Stimulated activated CD4-positive, alpha-beta T cell treated with anti-CD3 and anti-CD28 coated beads, Interleukin-1b, Interleukin-23, amount 100 ng/mL, for 4 hours (primary cell): ENCODE measurements at regions not wholly inside any gene's neighbourhood (a gene's known extent, or its start where the extent isn't known, plus 50 kb on each side); places are given as distances from the start of the nearest gene placed in this dataset.

ENCODE experiments used
- DNase-seq, 2 donors: peaks; one replicate each; pipeline ENCODE4 v3.0.0-alpha.2; 2020; ENCODE audit warnings: low read depth in 2 of 2

DNA sequence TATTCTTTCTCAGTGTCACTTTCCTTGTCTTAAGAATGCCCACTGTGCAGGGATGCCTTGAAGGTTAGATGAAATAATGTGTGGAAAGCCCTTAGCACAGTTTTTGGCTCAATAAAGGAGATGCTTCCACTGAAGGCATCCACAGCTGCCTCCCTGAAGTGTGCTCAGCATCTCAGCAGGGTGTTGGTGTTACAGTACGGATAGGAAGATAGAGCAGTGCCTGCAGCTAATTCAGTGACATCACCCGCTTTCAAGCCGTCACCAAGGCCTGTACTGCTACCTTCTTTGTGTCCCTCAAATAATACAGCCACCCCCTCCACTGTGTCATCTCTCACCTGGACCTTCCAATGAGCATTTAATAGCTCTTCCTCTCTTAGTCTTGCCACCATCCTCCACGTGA lies 59.0 kb downstream of the NDUFS5 start:
- no peak for DNase-seq

DNA sequence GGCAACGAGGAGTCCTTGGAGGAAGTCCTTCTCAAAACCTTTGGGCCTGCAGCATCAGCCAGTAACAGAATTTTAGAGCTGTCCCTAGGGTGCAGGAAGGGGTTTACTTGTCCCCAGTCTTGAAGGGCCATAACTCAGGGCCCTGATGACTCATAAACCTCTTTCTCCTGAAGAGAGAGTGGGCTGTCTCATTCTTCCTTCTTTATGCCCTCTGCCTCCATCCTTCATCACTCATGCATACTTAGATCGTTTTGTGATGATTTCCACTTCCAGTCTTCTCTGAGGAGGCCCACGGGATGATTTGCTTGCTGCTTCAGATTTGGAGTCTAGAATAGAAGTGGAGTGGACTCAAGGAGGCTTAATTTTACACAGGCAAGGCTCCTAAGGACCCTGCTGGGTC lies 60.2 kb downstream of the NDUFS5 start:
- DNase-seq, result no peak

DNA sequence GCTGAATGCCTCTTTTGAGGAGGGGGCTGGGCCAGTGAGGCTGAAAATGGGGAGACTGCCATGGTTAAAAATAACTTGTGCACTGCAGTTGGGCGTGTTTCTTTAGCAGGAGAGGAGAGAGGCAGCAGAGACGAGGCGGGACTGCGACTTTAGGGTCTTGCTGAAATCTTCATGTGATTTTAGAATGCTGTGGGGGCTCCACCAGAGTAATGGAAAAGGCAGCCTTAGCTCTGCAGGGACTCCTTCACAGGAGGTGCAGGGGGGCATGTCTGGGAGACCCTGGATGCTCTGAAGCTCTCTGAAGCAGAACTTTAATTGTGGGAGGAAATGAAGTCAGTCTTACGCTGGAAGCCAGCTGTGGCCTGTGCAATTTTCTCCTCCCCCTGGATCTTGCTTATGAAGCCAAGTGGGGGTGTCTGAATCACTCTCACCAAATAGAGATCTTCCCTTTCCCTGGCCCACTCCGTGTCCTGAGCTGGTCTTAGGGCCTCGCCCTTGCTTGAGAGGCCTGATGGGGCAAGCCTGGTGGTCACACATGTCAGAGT lies 60.8 kb downstream of the NDUFS5 start:
- DNase-seq, result no peak

DNA sequence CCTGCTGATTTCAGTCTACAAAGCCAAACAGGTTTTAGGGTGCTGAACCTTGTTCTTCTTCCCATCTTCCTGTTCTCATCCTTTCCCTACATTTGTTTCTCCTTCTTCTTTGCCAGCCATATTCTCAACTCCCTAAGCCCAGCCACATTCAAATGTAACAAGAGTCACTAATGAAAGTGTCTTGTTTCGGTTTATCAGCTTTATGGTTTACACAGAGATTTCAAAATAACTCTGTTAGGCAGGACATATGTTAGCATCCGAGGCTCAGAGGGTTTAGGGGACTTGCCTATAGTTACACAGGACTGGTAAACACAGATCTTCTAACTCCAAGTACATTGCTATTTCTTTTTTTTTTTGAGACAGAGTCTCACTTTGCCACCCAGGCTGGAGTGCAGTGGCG lies 61.3 kb downstream of the NDUFS5 start:
- DNase-seq, result no peak

DNA sequence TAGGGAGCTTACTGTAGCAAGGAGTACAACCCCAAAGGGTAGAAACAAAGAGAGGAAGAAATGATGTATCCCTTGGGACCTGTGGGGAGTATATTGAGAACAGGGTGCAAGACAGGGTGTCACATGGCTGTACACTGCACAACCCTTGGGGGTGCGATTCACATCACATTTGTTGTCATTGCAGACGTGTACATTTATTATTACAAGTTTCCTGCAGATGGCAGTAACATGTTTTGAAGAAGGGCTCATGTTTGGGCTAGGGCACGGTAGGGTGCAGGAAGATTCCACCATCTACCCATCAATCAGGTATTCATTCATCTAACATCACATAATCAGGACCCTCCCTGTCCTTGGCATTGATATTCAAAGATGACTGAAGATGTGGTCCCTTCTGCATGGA lies 62.5 kb downstream of the NDUFS5 start:
- DNase-seq, result no peak

DNA sequence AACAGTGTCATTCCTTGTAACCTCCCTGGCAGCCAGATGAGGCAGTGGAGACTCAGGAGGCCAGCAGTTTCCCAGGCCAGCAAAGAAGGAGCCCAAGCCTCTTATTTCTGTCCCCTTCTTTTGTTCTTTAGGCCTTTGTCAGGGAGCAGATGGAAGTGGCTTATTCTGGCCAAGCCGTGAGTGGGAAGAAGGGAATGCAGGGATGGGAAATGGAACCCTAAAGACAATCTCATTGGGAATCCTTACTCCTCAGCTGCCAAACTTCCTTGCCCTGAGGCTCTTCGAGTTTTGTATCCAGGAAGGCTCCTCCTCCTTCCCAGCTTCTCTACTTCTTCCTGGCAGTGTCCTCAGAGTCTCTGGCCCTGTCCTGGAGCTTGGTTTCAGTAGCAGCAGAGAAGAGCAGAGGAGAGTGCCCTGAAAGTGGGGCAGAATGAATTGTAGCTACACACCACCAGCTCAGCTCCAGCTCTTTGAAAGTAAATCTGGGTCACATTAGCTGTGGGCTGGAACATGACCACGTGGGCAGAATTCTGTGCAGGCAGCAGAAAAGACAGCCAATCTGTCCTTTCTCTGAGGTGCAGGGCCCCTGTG lies 63.9 kb downstream of the NDUFS5 start:
- DNase-seq, result no peak

DNA sequence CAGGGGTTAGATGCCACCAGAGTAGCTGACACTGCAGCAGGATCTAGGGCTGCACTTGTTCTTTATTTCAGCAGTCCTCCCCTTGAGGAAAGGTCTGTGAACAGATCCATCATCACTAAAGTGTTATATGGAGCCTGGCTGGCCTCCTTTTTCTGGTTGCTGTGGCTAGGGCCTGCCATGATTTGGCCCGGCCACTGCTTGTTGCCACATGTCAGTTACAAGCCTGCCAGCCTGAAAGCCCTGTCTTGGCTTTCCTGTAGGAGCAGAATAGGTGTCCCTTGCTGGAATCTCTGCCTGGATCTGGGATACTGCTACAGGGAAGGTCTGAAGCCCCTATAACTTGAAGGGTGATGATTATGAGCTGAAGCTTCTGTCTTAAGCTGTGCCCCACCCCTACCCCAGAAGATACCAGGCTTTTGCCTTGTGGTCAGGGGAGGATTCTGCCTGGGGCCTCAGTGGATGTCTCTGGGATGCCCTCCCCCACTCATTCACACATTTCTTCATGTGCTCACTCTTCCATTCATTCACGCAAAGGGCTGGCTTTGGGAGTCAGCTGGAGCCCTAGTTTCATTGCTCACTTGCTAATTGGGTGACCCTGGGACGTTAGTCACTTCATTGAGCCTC lies 64.7 kb downstream of the NDUFS5 start:
- DNase-seq, result no peak

DNA sequence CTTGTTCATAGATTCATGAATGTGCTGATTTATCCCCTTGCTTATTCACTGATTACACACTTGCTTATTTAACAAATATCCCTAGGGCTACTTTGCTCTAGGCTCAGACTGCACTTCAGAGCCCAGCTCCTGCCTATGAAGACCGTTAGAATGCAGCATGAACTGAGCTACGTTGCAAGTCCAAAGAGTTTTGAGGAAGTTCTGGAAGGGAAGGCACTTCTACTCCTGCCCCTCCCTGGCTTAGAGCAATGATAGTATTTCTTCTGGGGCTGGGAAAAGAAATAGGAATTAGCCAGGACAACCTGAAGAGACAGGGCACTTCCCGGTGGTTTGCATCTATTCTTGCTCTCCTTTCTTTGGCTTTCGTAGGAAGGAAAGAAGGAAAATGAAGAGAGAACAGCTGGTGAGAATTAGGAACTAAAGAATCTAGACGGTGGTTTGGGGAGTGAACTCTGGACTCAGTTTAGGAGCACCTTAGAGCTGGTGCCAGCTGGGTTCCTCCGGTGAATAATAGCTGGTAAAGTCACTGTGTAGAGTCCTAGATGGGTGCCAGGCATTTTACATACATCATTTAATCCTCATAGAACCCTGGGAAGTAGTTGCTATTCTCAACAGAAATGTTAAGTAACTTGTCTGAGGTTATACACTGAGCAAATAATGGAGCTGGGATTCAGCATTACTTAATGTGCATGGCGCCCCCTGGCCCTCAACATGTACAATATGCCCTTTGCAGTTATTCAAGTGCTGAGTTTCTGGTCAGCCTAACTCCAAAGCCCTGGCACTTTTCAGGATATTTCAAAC lies 65.9 kb downstream of the NDUFS5 start:
- DNase-seq, result peak; percentile 23 to 38

DNA sequence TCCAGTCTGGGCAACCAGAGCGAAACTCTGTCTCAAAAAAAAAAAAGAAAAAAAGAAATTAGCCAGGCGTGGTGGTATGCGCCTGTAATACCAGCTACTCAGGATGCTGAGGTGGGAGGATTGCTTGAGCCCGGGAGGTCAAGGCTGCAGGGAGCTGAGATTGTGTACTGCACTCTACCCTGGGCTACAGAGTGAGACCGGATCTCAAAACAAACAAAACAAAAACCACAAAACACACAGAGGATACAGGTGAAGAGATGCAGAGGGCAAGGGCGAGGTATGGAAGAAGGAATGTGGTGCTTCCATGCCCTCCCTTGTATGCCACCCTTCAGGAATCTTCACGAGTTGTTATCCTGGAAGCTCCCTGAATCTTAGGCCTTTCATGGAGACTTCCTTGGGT lies 68.5 kb downstream of the NDUFS5 start:
- no peak for DNase-seq

DNA sequence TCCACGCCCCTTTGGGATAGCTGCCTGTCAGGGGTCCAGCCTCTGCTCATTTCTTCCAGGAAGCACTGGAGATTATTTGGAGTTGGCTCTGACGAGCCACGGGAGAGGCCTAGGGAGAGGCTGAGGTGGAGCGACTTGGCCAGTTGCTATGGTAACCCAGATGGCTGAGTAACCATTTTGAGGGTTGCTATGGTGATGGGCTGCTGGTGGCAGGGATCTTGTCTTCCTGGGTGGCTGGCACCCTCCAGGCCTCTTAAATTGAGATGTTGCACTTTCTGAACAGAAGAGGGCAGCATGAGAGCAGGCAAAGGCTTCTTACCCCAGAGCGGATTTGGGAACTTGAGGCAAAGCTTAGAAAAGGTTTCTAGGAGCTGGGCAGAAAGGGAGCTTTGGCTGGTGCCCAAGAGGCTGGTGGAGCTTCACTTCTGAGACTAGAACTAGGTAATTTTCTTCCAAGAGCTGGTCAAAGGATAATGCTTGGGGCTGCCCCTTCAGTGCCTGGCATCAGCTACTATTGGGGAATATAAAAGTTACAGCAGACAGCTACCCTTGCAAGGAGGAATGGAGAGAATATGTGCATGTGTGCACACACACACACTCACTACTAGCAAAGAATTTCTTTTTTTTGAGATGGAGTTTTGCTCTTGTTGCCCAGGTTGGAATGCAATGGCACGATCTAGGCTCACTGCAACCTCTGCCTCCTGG lies 72.5 kb downstream of the NDUFS5 start:
- peak; percentile 37 to 56 for DNase-seq

DNA sequence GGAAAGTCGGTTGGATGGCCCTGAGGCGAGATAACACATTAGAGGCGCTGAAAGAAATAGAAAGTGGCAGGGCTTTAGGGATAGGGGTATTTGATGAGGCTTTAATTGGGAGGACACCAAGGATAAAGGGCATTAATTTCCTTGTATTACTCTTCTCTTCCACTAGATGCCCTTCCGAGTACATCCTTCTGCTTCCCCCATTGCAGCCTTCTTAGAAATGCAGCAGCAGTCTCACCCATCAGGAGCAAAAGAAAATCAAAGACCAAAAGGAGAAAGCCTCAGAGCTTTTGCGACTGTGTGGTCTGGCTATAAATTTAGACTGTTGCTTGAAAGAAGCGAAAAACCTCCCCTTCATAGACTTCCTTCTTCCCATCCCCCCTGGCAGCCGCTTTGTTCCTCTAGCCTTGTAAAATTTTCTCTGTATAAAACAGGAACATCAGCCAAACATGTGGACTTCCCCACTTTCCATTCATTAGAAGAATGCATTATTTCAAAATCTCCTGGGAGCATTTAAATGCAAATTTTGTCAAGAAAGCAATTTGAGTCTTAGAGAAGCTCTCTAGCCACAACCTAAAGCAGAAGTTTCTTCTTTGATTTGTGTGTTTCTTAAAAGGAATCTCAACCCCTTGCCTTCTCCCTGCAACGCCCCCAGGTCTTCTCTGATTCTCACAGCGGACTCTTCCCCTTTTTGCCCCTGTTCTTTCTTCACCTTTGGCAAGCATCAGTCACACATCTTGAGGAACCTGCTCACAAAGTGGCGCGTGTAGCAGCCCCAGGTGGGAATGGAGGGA lies 76.6 kb downstream of the NDUFS5 start:
- no peak for DNase-seq

DNA sequence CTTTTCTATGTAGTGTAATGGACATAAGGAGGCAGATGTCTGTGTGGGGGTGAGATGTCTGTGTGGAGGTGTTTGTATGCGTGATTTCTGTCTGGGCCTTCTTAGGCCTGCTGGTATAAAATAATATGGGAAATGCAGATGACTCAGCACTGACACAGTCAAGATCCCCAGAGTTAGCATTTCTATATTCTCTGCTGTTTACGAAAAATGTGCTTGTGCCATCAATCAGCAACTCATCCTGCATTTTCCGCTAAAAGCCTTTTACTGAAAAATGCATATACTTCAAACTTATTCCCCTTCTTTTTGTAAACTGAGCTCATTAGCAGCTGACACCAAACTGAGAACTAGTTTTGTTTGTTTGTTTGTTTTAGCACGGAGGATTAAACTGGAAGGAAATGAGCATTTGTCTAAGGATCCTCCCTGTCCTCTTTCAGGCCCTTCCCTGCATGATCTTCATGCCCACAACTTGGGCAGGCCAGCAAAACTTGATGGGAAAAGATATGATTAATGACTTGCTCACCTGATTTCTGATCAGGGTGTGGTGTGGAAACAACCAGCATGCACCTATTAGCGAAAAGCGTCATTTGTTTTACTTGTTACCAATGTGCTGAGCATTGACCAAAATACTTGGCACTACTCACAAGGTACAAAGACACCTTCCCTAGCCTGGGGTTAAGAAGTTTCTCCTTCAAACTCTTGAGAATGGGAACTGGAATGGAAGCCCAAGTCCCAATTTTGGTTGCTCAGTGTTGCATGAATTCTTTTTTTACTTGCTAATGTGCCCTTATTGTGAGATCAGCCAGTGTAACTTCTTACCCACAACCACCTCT lies 77.4 kb downstream of the NDUFS5 start:
- no peak for DNase-seq

DNA sequence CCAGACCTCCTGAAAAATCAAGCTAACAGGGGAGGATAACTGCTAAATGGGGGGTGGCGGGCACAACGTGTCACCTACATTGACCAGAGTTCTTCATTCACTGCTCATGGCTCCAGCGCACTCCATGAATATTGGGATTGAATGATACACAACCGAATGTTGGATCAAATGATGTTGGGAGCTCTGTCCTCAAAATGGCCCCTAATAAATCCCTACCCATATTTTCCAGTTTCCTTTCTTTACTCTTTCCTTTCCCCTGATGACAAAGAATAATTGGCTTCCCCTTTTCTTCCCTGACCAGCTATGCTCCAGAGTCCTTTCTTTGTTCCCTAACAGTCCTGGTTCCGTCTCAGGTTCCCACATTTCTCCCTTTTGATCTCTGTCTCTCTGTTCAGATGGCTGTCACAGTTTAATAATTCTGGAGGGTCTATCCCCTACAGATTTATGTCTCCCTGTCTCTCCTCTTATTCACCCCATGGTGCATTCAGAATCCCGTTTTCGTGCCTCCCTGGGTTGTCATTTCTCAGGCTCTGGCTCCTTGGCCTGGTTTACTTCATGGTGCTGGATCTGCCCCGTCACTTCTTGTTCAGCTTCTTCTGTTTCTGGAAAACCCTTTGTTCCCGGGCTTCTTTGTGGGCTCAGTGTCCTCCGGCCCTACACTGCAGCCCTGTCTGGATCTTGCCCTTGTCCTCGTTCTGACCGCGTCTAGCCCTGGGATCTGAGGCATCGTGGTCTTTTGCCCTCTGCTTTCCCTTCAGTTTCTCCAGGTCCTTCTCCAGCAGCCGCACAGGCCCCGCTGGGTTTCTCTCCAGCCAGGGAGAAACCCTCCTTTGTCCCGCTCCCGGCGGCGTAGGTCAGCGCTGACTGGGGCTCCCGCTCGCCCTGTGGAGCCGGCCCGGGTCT lies 78.3 kb downstream of the NDUFS5 start:
- DNase-seq, result no peak

DNA sequence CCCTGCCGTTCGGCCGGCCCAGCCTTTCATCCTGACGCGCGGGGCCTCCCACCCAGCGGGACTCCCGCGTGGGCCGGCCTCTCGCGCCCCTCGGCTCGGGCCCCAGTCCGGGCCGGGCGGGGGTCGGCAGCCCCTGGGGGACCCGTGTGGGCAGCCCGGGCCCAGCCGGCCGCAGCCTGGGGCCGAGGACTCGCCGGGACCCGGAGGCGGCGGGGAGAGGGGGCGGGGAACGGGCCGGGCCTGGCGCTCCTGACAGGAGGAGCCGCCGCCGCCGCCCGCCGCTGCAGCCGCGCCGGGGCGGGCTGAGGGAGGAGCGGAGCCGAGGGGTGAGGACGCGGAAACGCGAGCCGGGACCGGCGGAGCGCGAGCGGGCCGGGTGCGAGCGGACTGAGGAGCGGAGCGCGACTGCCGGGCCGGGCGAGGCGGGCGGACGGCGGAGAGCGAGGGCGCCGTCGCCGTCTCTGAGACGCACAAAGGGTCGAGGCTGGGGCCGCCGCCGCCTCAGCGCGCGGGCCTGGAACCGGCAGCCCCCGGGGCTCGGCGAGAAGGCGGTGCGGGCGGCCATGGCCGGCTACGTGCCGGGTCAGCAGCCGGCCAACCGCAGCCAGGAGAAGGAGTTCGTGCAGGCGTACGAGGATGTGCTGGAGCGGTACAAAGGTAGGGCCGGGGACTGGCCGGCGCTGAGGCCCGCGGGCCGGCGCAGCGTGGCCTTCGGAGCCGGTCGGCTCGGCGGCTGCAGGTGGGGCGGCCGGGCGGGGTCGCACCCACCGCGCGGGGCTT lies 79.1 kb downstream of the NDUFS5 start:
- peak; percentile 50 to 60 for DNase-seq

DNA sequence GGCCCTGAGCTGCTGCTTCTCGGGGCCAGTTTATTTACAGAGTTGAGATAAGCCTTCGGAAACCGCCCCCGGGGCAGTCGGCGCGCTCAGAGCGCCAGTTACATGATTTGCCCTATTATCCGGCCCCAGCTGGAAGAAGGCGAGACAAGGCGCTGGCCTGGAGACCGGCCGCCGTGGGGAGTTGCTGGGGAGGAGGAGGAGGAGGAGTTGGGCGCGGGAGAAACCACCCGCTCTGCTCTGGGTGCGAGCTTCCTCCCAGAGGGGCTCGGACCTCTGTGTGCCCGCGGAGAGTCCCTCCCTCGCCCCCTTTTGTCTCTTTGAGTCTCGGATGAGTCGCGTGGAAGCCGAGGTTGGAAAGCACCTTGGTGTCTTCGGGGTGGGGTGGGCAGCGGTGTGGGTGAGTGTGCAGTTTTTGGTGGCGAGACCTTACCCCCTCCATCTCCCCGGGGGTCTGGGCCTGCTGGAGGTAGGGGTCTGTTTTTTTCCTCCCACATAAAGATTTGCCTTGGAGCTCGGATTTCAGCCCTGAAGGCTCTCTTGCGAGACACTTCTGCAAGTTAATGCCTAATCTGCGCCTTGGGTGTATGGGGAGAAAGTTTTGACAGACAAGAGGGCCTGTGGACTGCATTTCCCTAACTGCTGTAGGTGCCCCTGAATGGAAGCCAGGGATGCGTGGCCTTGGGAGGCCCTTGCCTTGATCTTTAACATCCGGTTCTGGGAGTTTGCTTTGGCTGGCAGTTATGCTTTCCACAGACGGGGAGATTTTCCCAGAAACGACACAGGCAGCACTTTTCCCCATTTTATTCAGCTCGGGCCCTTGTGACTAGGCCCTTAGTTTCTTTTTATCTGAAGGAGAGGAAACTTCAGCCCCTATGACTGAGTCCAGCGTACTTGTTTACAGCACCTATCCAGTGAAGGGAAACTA lies 80.0 kb downstream of the NDUFS5 start:
- peak in 1 of 2 donors; percentile 32 for DNase-seq

DNA sequence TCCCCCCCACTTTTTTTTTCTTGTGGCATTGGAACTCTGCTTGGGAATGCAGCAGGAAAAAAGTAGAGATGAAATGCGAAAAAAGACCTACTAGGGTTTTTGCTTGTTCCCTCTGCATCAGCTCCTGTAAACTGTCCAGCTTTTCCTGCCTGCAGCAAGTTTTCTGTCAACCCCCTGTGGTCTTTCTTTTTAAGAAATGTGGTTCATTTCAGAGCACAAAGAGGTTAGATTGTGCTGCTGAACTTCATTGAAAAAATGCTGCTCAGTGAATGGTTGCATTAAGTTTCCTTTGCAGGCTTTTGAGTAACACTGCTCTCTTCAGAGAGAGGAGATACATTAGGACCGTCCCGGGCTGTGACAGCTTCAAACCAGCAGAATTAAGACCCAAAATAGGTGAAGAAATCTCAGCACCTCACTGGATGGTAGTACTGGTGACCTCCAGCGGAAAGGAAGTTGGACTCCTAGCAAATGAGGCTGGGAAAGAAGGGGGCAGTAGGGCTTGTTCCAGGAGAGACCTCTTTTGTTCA lies 80.7 kb downstream of the NDUFS5 start:
- no peak for DNase-seq
